22Rv1 (cell line): ENCODE measurements at regions not wholly inside any gene's neighbourhood (a gene's known extent, or its start where the extent isn't known, plus 50 kb on each side); places are given as distances from the start of the nearest gene placed in this dataset.
"Not testable (repeated sequence)": the region's sequence is repeated elsewhere in the genome, so short reads cannot be mapped to it uniquely, and the experiment has no call there.

Experiments
- H3K27ac ChIP-seq: fragments of 450-650 bp; 2 replicates; pipeline ENCODE4 v1.5.1; 2017
- ZFX ChIP-seq: fragments of 450-650 bp; IDR thresholded peaks from 2 replicates; pipeline ENCODE4 v1.6.1; 2017; ENCODE audit warnings: antibody characterized with exemption, borderline replicate concordance
- TF ChIP-seq, protein P1 (sequence below): fragments of 450-650 bp; IDR thresholded peaks from 2 replicates; pipeline ENCODE4 v1.5.1; 2017; ENCODE audit warnings: mild to moderate bottlenecking

- TF ChIP-seq ZFX: no peak
- TF ChIP-seq, protein P1, sequence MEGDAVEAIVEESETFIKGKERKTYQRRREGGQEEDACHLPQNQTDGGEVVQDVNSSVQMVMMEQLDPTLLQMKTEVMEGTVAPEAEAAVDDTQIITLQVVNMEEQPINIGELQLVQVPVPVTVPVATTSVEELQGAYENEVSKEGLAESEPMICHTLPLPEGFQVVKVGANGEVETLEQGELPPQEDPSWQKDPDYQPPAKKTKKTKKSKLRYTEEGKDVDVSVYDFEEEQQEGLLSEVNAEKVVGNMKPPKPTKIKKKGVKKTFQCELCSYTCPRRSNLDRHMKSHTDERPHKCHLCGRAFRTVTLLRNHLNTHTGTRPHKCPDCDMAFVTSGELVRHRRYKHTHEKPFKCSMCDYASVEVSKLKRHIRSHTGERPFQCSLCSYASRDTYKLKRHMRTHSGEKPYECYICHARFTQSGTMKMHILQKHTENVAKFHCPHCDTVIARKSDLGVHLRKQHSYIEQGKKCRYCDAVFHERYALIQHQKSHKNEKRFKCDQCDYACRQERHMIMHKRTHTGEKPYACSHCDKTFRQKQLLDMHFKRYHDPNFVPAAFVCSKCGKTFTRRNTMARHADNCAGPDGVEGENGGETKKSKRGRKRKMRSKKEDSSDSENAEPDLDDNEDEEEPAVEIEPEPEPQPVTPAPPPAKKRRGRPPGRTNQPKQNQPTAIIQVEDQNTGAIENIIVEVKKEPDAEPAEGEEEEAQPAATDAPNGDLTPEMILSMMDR: peak; percentile 98
These were observed 213.4 kb upstream of the GATA6 start for GRCh38 chr18:21955757-21956652.

GRCh38 chr18:21958263-21958662 lies 211.1 kb upstream of the GATA6 start:
- H3K27ac ChIP-seq: no peak overlapping the region
- TF ChIP-seq ZFX: no peak

More at GRCh38 chr18:21955757-21956652, 213.4 kb upstream of the GATA6 start:
- no peak overlapping the region for H3K27ac ChIP-seq

- TF ChIP-seq ZFX: no peak
- H3K27ac ChIP-seq: no peak overlapping the region
These were observed 210.5 kb upstream of the GATA6 start for GRCh38 chr18:21958707-21959450.

GRCh38 chr18:21960189-21960588 lies 209.2 kb upstream of the GATA6 start:
- TF ChIP-seq, protein P1: no peak
- TF ChIP-seq ZFX: no peak
- H3K27ac ChIP-seq: no peak overlapping the region

- TF ChIP-seq, protein P1: no peak
- TF ChIP-seq ZFX: no peak
These were observed 206.1 kb upstream of the GATA6 start for GRCh38 chr18:21963336-21963735.

GRCh38 chr18:21968338-21968737 lies 201.1 kb upstream of the GATA6 start:
- TF ChIP-seq, protein P1: no peak
- TF ChIP-seq ZFX: no peak
- H3K27ac ChIP-seq: no peak overlapping the region

More at GRCh38 chr18:21963336-21963735, 206.1 kb upstream of the GATA6 start:
- H3K27ac ChIP-seq: no peak overlapping the region

DNA sequence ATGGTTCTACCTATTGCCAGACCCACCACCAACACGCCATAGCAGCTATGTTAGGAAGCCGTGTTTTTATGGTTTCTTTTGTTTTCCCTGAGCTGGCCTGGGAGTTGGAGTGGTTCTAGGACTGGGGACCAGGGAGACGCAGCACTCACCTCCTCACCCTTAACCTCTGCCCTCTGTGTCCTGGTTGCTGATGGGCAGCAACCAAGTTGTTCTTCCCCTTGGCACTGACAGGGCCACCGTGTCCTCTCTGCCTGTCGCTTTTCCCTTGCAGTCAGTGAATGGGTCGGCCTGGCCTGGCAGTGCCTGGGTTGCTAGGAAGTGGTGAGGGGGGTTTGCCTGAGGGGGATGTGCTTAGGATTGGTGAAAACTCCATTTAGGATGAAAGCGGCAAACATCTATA lies 197.1 kb upstream of the GATA6 start:
- TF ChIP-seq, protein P1: no peak
- TF ChIP-seq ZFX: no peak
- no peak overlapping the region for H3K27ac ChIP-seq

DNA sequence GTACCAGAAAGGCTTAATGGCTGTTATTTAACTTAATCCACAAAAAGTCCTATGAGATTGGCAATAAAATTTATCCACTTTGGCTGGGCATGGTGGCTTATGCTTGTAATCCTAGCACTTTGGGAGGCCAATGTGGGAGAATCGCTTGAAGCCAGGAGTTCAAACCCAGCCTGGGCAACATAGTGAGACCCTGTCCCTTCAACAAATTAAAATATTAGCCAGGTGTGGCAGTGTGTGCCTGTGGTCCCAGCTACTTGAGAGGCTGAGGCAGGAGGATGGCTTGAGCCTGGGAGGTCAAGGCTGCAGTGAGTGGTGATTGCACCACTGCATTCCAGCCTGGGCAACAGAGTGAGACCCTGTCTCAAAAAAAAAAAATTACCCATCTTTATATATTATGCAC lies 193.4 kb upstream of the GATA6 start:
- H3K27ac ChIP-seq: not testable (repeated sequence)
